ENCODE measurements at regions not wholly inside any gene's neighbourhood (a gene's known extent, or its start where the extent isn't known, plus 50 kb on each side); places are given as distances from the start of the nearest gene placed in this dataset.

- DNase-seq = no peak
Measured at GRCh38 chr12:127268213-127268612, 998.8 kb upstream of the TMEM132C start.

- DNase-seq = no peak
Measured at GRCh38 chr12:127268706-127269425, 998.1 kb upstream of the TMEM132C start.

GRCh38 chr12:127270193-127270592 lies 996.8 kb upstream of the TMEM132C start:
- DNase-seq = no peak

- DNase-seq = no peak
Measured at GRCh38 chr12:127271776-127272175, 995.2 kb upstream of the TMEM132C start.

- DNase-seq = no peak
Measured at GRCh38 chr12:127272864-127273263, 994.1 kb upstream of the TMEM132C start.

- DNase-seq = no peak
Measured at GRCh38 chr12:127273626-127274025, 993.3 kb upstream of the TMEM132C start.

- DNase-seq = no peak
Measured at GRCh38 chr12:127275416-127275815, 991.6 kb upstream of the TMEM132C start.

GRCh38 chr12:127277882-127278281 lies 989.1 kb upstream of the TMEM132C start:
- no peak for DNase-seq

GRCh38 chr12:127278351-127278750 lies 988.6 kb upstream of the TMEM132C start:
- DNase-seq = no peak

- peak; percentile 31 to 68 for DNase-seq
Measured at GRCh38 chr12:127280393-127281275, 986.3 kb upstream of the TMEM132C start.

- no peak for DNase-seq
Measured at GRCh38 chr12:127282786-127283565, 984.0 kb upstream of the TMEM132C start.

GRCh38 chr12:127284021-127284420 lies 982.9 kb upstream of the TMEM132C start:
- DNase-seq = no peak

GRCh38 chr12:127284870-127285431 lies 982.0 kb upstream of the TMEM132C start:
- DNase-seq = no peak

- DNase-seq = no peak
Measured at GRCh38 chr12:127286281-127286680, 980.7 kb upstream of the TMEM132C start.

GRCh38 chr12:127287256-127287655 lies 979.7 kb upstream of the TMEM132C start:
- no peak for DNase-seq

- no peak for DNase-seq
Measured at GRCh38 chr12:127290251-127290650, 976.7 kb upstream of the TMEM132C start.

GRCh38 chr12:127292736-127293135 lies 974.2 kb upstream of the TMEM132C start:
- no peak for DNase-seq

GRCh38 chr12:127293507-127294310 lies 973.3 kb upstream of the TMEM132C start:
- peak in 1 of 2 experiments; percentile 37 for DNase-seq

- DNase-seq = no peak
Measured at GRCh38 chr12:127294651-127295210, 972.2 kb upstream of the TMEM132C start.

GRCh38 chr12:127295630-127296029 lies 971.3 kb upstream of the TMEM132C start:
- DNase-seq = no peak

- DNase-seq = no peak
Measured at GRCh38 chr12:127296591-127296990, 970.4 kb upstream of the TMEM132C start.

GRCh38 chr12:127297327-127297726 lies 969.6 kb upstream of the TMEM132C start:
- DNase-seq = no peak
